ENCODE measurements at regions not wholly inside any gene's neighbourhood (a gene's known extent, or its start where the extent isn't known, plus 50 kb on each side); places are given as distances from the start of the nearest gene placed in this dataset.

- H3K4me1 ChIP-seq (ENCODE audit: insufficient read depth, low read length): no peaks in the 10 kb centered on the region
- H3K27me3 ChIP-seq (ENCODE audit: insufficient read depth, low read length): no peaks in the 10 kb centered on the region
- no peak overlapping the region for H2AFZ ChIP-seq (ENCODE audit: low read depth, low read length)
- no peaks in the 10 kb centered on the region for H3K36me3 ChIP-seq (ENCODE audit: insufficient read depth, low read length)
- no peak overlapping the region for H3K4me3 ChIP-seq (ENCODE audit: low read length)
- no peaks in the 10 kb centered on the region for H3K9me3 ChIP-seq (ENCODE audit: low read length)
Observed at GRCh38 chr7:16028103-16028502, 341.6 kb upstream of the MEOX2 start.

DNA sequence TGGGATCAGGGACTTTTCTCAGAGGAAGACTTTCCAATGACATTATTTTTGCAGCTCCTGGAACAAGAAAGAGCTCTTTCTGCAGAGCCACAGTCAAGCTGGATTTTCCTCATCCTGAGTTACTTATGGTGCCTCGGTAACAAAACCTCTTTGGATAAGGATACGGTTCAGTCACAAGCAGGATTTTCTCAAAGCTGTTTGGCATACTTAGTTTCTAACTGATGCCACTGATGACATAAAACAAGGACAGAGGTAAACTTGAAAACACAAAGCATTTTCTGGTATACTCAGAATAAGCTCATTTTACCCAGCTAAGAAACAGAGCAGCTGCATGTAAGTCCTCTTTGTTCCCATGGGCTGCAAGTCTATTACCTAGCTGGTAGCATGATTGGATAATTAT is 340.9 kb upstream of the MEOX2 start:
- no peaks in the 10 kb centered on the region for H3K27me3 ChIP-seq (ENCODE audit: insufficient read depth, low read length)
- H3K4me3 ChIP-seq (ENCODE audit: low read length): no peak overlapping the region
- H3K4me1 ChIP-seq (ENCODE audit: insufficient read depth, low read length): no peaks in the 10 kb centered on the region
- no peak overlapping the region for H2AFZ ChIP-seq (ENCODE audit: low read depth, low read length)
- H3K36me3 ChIP-seq (ENCODE audit: insufficient read depth, low read length): no peaks in the 10 kb centered on the region
- no peaks in the 10 kb centered on the region for H3K9me3 ChIP-seq (ENCODE audit: low read length)

DNA sequence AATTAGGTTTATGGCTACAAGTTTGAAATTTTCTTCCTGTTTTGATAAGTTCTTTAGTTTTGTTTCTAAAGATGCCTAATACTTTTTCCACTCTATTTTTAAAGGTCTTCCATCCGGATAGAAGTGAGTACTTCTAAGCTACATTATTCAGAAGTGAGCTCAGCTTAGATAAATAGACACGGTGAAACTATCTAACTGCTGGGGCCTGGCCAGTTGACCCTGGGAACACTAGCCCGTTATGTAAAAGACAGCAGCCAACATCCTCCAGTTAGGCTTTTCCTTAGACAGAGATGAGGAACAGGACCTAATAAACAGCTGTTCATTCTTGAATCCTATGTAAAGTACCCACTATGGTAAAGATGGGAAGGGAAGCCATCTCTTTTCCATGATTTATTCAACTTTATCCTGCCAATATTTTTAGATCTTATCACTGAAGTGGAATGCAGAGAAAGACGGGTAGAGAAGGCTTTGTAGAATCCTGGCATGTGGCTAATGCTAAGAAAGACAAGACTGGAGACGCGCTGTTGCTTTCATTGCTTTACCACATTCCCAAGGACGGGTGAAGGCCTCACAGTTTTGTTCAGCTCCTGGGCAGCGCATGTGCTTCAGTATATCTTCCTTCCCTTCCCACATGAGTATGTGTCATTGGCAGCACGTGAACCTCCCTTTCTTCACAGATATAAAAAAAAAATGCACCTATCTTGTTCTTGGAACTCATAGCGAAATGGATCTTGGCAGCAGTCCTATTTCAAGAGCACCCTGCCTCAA is 340.0 kb upstream of the MEOX2 start:
- Histone ChIP-seq H3K27me3 (ENCODE audit: insufficient read depth, low read length) (no peaks in the 10 kb centered on the region), H2AFZ (ENCODE audit: low read depth, low read length) (no peak overlapping the region), H3K4me3 (ENCODE audit: low read length) (no peak overlapping the region), H3K9me3 (ENCODE audit: low read length) (no peaks in the 10 kb centered on the region), H3K4me1 (ENCODE audit: insufficient read depth, low read length) (no peaks in the 10 kb centered on the region), H3K36me3 (ENCODE audit: insufficient read depth, low read length) (no peaks in the 10 kb centered on the region)

DNA sequence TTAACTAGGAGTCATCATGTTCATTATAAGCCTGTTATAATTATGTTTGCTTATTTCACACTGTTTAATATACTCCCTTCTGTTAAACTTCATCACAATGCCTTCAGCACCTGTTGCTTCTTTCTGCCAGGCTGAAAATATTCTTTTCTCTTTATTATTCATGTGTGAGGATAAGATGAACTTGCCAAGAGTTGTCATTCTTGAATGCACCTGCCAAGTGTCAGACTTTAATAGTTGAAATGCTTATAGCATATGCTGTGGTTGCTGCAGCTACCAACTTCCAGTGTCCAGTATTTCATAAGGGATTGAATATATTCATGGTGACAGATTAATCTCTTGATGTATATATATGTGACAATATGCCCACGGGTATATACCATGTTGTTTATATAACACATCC is 339.2 kb upstream of the MEOX2 start:
- Histone ChIP-seq H3K4me1 (ENCODE audit: insufficient read depth, low read length) (no peaks in the 10 kb centered on the region), H3K36me3 (ENCODE audit: insufficient read depth, low read length) (no peaks in the 10 kb centered on the region), H3K27me3 (ENCODE audit: insufficient read depth, low read length) (no peaks in the 10 kb centered on the region), H3K9me3 (ENCODE audit: low read length) (no peaks in the 10 kb centered on the region), H2AFZ (ENCODE audit: low read depth, low read length) (no peak overlapping the region), H3K4me3 (ENCODE audit: low read length) (no peak overlapping the region)

DNA sequence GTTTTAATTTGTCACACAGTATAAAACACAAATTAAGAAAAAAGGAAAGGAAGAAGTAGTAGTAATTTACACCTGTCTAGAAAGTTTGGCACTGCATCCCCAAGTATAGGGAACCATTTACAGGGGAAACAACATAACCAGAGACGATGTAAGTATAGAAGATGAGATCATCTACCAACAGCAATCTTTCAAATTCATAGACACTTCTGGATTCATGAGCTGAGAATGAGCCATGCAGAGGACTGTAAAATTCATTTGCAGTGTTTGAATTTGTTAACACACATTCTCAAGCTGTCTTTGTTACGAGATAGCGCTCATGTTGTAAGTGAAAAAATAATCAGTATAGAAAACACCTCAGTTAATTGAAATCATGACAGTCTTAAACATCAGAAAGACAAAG is 337.0 kb upstream of the MEOX2 start:
- no peaks in the 10 kb centered on the region for H3K27me3 ChIP-seq (ENCODE audit: insufficient read depth, low read length)
- H3K4me3 ChIP-seq (ENCODE audit: low read length): no peak overlapping the region
- no peaks in the 10 kb centered on the region for H3K9me3 ChIP-seq (ENCODE audit: low read length)
- H3K36me3 ChIP-seq (ENCODE audit: insufficient read depth, low read length): no peaks in the 10 kb centered on the region
- no peak overlapping the region for H2AFZ ChIP-seq (ENCODE audit: low read depth, low read length)
- H3K4me1 ChIP-seq (ENCODE audit: insufficient read depth, low read length): no peaks in the 10 kb centered on the region

DNA sequence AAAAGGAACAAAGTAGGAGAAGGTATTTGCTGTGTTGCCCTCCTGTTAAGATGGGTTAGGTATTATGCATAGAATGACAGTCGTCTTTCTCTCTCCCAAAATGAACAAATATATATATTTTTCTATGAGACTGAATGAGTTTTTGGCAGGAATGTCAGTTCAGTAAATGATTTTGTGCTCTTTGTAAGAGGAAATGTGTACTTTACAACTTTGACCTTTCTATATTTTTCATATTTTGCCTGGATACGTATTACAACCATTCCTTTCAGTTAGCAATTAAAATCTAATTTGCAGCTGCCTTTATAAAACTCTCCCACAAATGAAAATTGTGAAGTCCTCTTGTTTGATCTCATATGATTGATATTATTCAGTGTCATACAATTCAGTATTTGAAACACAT is 336.6 kb upstream of the MEOX2 start:
- no peak overlapping the region for H2AFZ ChIP-seq (ENCODE audit: low read depth, low read length)
- H3K27me3 ChIP-seq (ENCODE audit: insufficient read depth, low read length): no peaks in the 10 kb centered on the region

GRCh38 chr7:16021851-16022250 is 335.4 kb upstream of the MEOX2 start:
- Histone ChIP-seq H3K36me3 (ENCODE audit: insufficient read depth, low read length) (no peaks in the 10 kb centered on the region), H3K27me3 (ENCODE audit: insufficient read depth, low read length) (no peaks in the 10 kb centered on the region), H2AFZ (ENCODE audit: low read depth, low read length) (no peak overlapping the region), H3K4me3 (ENCODE audit: low read length) (no peak overlapping the region), H3K4me1 (ENCODE audit: insufficient read depth, low read length) (no peaks in the 10 kb centered on the region), H3K9me3 (ENCODE audit: low read length) (no peaks in the 10 kb centered on the region)

More for the DNA sequence above, 336.6 kb upstream of the MEOX2 start:
- H3K36me3 ChIP-seq (ENCODE audit: insufficient read depth, low read length): no peaks in the 10 kb centered on the region
- no peaks in the 10 kb centered on the region for H3K4me1 ChIP-seq (ENCODE audit: insufficient read depth, low read length)
- no peak overlapping the region for H3K4me3 ChIP-seq (ENCODE audit: low read length)
- no peaks in the 10 kb centered on the region for H3K9me3 ChIP-seq (ENCODE audit: low read length)

GRCh38 chr7:16015981-16016380 is 329.5 kb upstream of the MEOX2 start:
- Histone ChIP-seq H3K9me3 (ENCODE audit: low read length) (no peaks in the 10 kb centered on the region), H3K4me1 (ENCODE audit: insufficient read depth, low read length) (no peaks in the 10 kb centered on the region), H2AFZ (ENCODE audit: low read depth, low read length) (no peak overlapping the region), H3K36me3 (ENCODE audit: insufficient read depth, low read length) (no peaks in the 10 kb centered on the region), H3K27me3 (ENCODE audit: insufficient read depth, low read length) (no peaks in the 10 kb centered on the region), H3K4me3 (ENCODE audit: low read length) (no peak overlapping the region)

- Histone ChIP-seq H3K27me3 (ENCODE audit: insufficient read depth, low read length) (no peaks in the 10 kb centered on the region), H3K4me3 (ENCODE audit: low read length) (no peak overlapping the region), H3K9me3 (ENCODE audit: low read length) (no peaks in the 10 kb centered on the region), H3K4me1 (ENCODE audit: insufficient read depth, low read length) (no peaks in the 10 kb centered on the region), H3K36me3 (ENCODE audit: insufficient read depth, low read length) (no peaks in the 10 kb centered on the region), H2AFZ (ENCODE audit: low read depth, low read length) (no peak overlapping the region)
Observed at GRCh38 chr7:16014031-16014430, 327.5 kb upstream of the MEOX2 start.

DNA sequence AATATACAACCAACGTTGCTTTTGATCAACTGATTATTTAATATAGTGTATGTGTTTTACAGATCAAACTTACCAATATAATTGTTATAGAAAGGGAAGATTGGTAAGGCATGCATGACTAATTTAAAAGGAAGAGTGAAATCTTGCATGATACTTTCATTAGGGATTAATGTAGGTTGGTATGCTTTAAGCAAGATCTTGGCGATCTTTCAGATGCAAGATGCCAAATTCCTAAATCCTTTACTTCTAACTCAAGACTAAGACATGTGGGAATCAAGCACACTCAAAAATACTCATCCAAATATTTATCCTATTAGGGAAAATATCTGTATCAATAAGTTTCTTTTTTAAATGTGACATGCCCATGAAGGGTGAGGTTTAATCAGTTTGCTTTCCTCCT is 321.4 kb upstream of the MEOX2 start:
- Histone ChIP-seq H3K4me3 (ENCODE audit: low read length) (no peak overlapping the region), H3K27me3 (ENCODE audit: insufficient read depth, low read length) (no peaks in the 10 kb centered on the region), H3K36me3 (ENCODE audit: insufficient read depth, low read length) (no peaks in the 10 kb centered on the region), H3K4me1 (ENCODE audit: insufficient read depth, low read length) (no peaks in the 10 kb centered on the region), H2AFZ (ENCODE audit: low read depth, low read length) (no peak overlapping the region), H3K9me3 (ENCODE audit: low read length) (no peaks in the 10 kb centered on the region)

GRCh38 chr7:16004702-16005101 is 318.2 kb upstream of the MEOX2 start:
- no peaks in the 10 kb centered on the region for H3K27me3 ChIP-seq (ENCODE audit: insufficient read depth, low read length)
- no peaks in the 10 kb centered on the region for H3K9me3 ChIP-seq (ENCODE audit: low read length)
- no peak overlapping the region for H2AFZ ChIP-seq (ENCODE audit: low read depth, low read length)
- no peaks in the 10 kb centered on the region for H3K36me3 ChIP-seq (ENCODE audit: insufficient read depth, low read length)
- no peak overlapping the region for H3K4me3 ChIP-seq (ENCODE audit: low read length)
- H3K4me1 ChIP-seq (ENCODE audit: insufficient read depth, low read length): no peaks in the 10 kb centered on the region

GRCh38 chr7:16001477-16001876 is 315.0 kb upstream of the MEOX2 start:
- Histone ChIP-seq H3K4me1 (ENCODE audit: insufficient read depth, low read length) (no peaks in the 10 kb centered on the region), H3K4me3 (ENCODE audit: low read length) (no peak overlapping the region), H3K27me3 (ENCODE audit: insufficient read depth, low read length) (no peaks in the 10 kb centered on the region), H2AFZ (ENCODE audit: low read depth, low read length) (no peak overlapping the region), H3K36me3 (ENCODE audit: insufficient read depth, low read length) (no peaks in the 10 kb centered on the region), H3K9me3 (ENCODE audit: low read length) (no peaks in the 10 kb centered on the region)

- Histone ChIP-seq H3K36me3 (ENCODE audit: insufficient read depth, low read length) (no peaks in the 10 kb centered on the region), H3K4me1 (ENCODE audit: insufficient read depth, low read length) (no peaks in the 10 kb centered on the region), H3K9me3 (ENCODE audit: low read length) (no peaks in the 10 kb centered on the region), H3K27me3 (ENCODE audit: insufficient read depth, low read length) (no peaks in the 10 kb centered on the region), H2AFZ (ENCODE audit: low read depth, low read length) (no peak overlapping the region), H3K4me3 (ENCODE audit: low read length) (no peak overlapping the region)
Observed at GRCh38 chr7:15998617-15999016, 312.1 kb upstream of the MEOX2 start.

DNA sequence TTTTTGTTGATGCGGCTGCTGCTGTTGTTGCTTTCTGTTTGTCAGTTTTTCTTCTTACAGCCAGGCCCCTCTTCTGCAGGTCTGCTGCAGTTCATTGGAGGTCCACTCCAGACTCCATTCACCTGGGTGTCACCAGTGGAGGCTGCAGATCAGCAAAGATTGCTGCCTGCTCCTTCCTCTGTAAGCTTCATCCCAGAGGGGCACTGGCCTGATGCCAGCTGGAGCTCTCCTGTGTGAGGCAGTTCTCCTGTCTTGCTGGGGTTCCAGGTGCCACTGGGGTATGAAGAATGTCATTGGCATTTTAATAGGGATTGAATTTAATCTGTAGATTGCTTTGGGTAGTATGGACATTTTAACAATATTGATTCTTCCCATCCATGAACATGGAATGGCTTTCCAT is 308.5 kb upstream of the MEOX2 start:
- Histone ChIP-seq H3K4me1 (ENCODE audit: insufficient read depth, low read length) (no peaks in the 10 kb centered on the region), H3K27me3 (ENCODE audit: insufficient read depth, low read length) (no peaks in the 10 kb centered on the region), H3K36me3 (ENCODE audit: insufficient read depth, low read length) (no peaks in the 10 kb centered on the region), H3K9me3 (ENCODE audit: low read length) (no peaks in the 10 kb centered on the region), H3K4me3 (ENCODE audit: low read length) (no peak overlapping the region), H2AFZ (ENCODE audit: low read depth, low read length) (no peak overlapping the region)
